Nephron (organoid): ENCODE measurements at regions not wholly inside any gene's neighbourhood (a gene's known extent, or its start where the extent isn't known, plus 50 kb on each side); places are given as distances from the start of the nearest gene placed in this dataset.

Experiments used
- H3K27ac Mint-ChIP-seq, 3 experiments: 2 replicates each; pipeline ENCODE4 v1.8.0; 2020; ENCODE audit warnings: mixed read lengths in 3 of 3, mild to moderate bottlenecking in 2 of 3, moderate library complexity in 1 of 3
- H3K27me3 Mint-ChIP-seq: 2 replicates; pipeline ENCODE4 v1.8.0; 2021; ENCODE audit warnings: low read depth, mild to moderate bottlenecking, moderate library complexity, mixed read lengths
- H3K36me3 Mint-ChIP-seq: 2 replicates; pipeline ENCODE4 v1.8.0; 2020; ENCODE audit warnings: low read depth, mixed read lengths
- H3K4me1 Mint-ChIP-seq: 2 replicates; pipeline ENCODE4 v1.8.0; 2020; ENCODE audit warnings: mixed read lengths
- H3K4me3 Mint-ChIP-seq, 3 experiments: 2 replicates each; pipeline ENCODE4 v1.8.0; 2020; ENCODE audit warnings: mild to moderate bottlenecking in 3 of 3, mixed read lengths in 3 of 3, moderate library complexity in 2 of 3
- H3K9me3 Mint-ChIP-seq: 2 replicates; pipeline ENCODE4 v1.8.0; 2020; ENCODE audit warnings: mixed read lengths
- CTCF ChIP-seq, 3 experiments: fragments of 200-600 bp; sonication (generic); IDR thresholded peaks; one replicate each; pipeline ENCODE4 v1.5.0; 2021; ENCODE audit warnings: antibody characterized with exemption in 3 of 3; ENCODE audit not compliant: unreplicated experiment in 3 of 3

- no peak for TF ChIP-seq CTCF (IDR thresholded peaks at IDR 0.05; ENCODE audit: unreplicated experiment in 3 of 3)
- H3K36me3 Mint-ChIP-seq = no peaks in the 10 kb centered on the region
- H3K9me3 Mint-ChIP-seq = peaks cover 23% of the 10 kb centered on the region
- H3K4me3 Mint-ChIP-seq = no peak overlapping the region
- no peak overlapping the region for H3K27ac Mint-ChIP-seq
- no peaks in the 10 kb centered on the region for H3K4me1 Mint-ChIP-seq
- peaks cover 4% of the 10 kb centered on the region for H3K27me3 Mint-ChIP-seq
Measured at GRCh38 chr5:2946315-2946714, 194.8 kb upstream of the IRX2 start.

GRCh38 chr5:2936413-2936812, 184.9 kb upstream of the IRX2 start:
- Mint-ChIP-seq H3K36me3 (no peaks in the 10 kb centered on the region), H3K27ac (no peak overlapping the region), H3K27me3 (no peaks in the 10 kb centered on the region), H3K9me3 (peaks cover 6% of the 10 kb centered on the region), H3K4me3 (no peak overlapping the region), H3K4me1 (no peaks in the 10 kb centered on the region)
- TF ChIP-seq CTCF (IDR thresholded peaks at IDR 0.05; ENCODE audit: unreplicated experiment in 3 of 3) = no peak

GRCh38 chr5:2929779-2930178, 178.3 kb upstream of the IRX2 start:
- no peaks in the 10 kb centered on the region for H3K36me3 Mint-ChIP-seq
- peaks cover 3% of the 10 kb centered on the region for H3K27me3 Mint-ChIP-seq

GRCh38 chr5:2921651-2922050, 170.2 kb upstream of the IRX2 start:
- Mint-ChIP-seq H3K27me3 (peaks cover 19% of the 10 kb centered on the region), H3K27ac (no peak overlapping the region), H3K4me3 (no peak overlapping the region), H3K9me3 (peaks cover 7% of the 10 kb centered on the region), H3K36me3 (no peaks in the 10 kb centered on the region), H3K4me1 (no peaks in the 10 kb centered on the region)
- TF ChIP-seq CTCF (IDR thresholded peaks at IDR 0.05; ENCODE audit: unreplicated experiment in 3 of 3) = no peak

More at GRCh38 chr5:2929779-2930178, 178.3 kb upstream of the IRX2 start:
- Mint-ChIP-seq H3K4me1 (no peaks in the 10 kb centered on the region), H3K9me3 (no peaks in the 10 kb centered on the region), H3K27ac (no peak overlapping the region), H3K4me3 (no peak overlapping the region)
- TF ChIP-seq CTCF (IDR thresholded peaks at IDR 0.05; ENCODE audit: unreplicated experiment in 3 of 3) = no peak

GRCh38 chr5:2921176-2921575, 169.7 kb upstream of the IRX2 start:
- no peak for TF ChIP-seq CTCF (IDR thresholded peaks at IDR 0.05; ENCODE audit: unreplicated experiment in 3 of 3)
- no peaks in the 10 kb centered on the region for H3K36me3 Mint-ChIP-seq
- peaks cover 21% of the 10 kb centered on the region for H3K27me3 Mint-ChIP-seq
- peaks cover 7% of the 10 kb centered on the region for H3K9me3 Mint-ChIP-seq
- no peaks in the 10 kb centered on the region for H3K4me1 Mint-ChIP-seq
- no peak overlapping the region for H3K27ac Mint-ChIP-seq
- no peak overlapping the region for H3K4me3 Mint-ChIP-seq

- H3K4me1 Mint-ChIP-seq = no peaks in the 10 kb centered on the region
- H3K9me3 Mint-ChIP-seq = peaks cover 7% of the 10 kb centered on the region
- peaks cover 23% of the 10 kb centered on the region for H3K27me3 Mint-ChIP-seq
- no peak for TF ChIP-seq CTCF (IDR thresholded peaks at IDR 0.05; ENCODE audit: unreplicated experiment in 3 of 3)
- no peak overlapping the region for H3K27ac Mint-ChIP-seq
- no peaks in the 10 kb centered on the region for H3K36me3 Mint-ChIP-seq
- no peak overlapping the region for H3K4me3 Mint-ChIP-seq
Measured at GRCh38 chr5:2920312-2920711, 168.8 kb upstream of the IRX2 start.
